Caco-2 (cell line): ENCODE measurements at regions not wholly inside any gene's neighbourhood (a gene's known extent, or its start where the extent isn't known, plus 50 kb on each side); places are given as distances from the start of the nearest gene placed in this dataset.
A peak's percentile ranks its signal among the peaks of the same experiment; 100 is the strongest.

Experiments used
- BruUV-seq: library from RNA; stranded (reverse); fragments of 400-500 nt; replicated peaks from 2 replicates; lab custom pipeline; 2021; lab: Mats Ljungman, UMichigan
- CTCF ChIA-PET: fragments of 300-600 bp; sonication (Branson Sonifier 250); formaldehyde crosslinking; loops from one replicate; lab custom pipeline; 2022; ENCODE audit warnings: antibody characterized with exemption; lab: Charles Lee
- POLR2A ChIA-PET: fragments of 300-600 bp; sonication (Branson Sonifier 250); formaldehyde crosslinking; loops from one replicate; lab custom pipeline; 2022; ENCODE audit warnings: antibody characterized with exemption; lab: Charles Lee
- DNase-seq, 2 experiments: peaks; one replicate each; pipeline versions ENCODE4 v3.0.0 to v3.0.0-alpha.2; 2020 to 2022
- H3K27me3 ChIP-seq: replicated peaks from 2 replicates; pipeline ENCODE4 v1.6.0; 2011; ENCODE audit warnings: low read length; ENCODE audit not compliant: control insufficient read depth, insufficient read depth
- H3K36me3 ChIP-seq: 2 replicates; pipeline ENCODE4 v1.5.1; 2011; ENCODE audit warnings: low read length; ENCODE audit not compliant: control insufficient read depth, insufficient read depth
- H3K4me1 ChIP-seq: fragments of 250-450 bp; sonication (Bioruptor Pico); 2 replicates; pipeline ENCODE4 v1.5.1; 2020; ENCODE audit warnings: mild to moderate bottlenecking
- H3K4me3 ChIP-seq: 2 replicates; pipeline ENCODE4 v1.5.1; 2011; ENCODE audit warnings: low read depth, mild to moderate bottlenecking, control low read depth, low read length
- H3K9me3 ChIP-seq: fragments of 250-450 bp; sonication (Bioruptor Pico); 2 replicates; pipeline ENCODE4 v1.5.1; 2020; ENCODE audit warnings: mild to moderate bottlenecking, moderate library complexity
- H3K27ac Mint-ChIP-seq: one replicate; pipeline ENCODE4 v1.8.0; 2022; ENCODE audit warnings: mixed read lengths; ENCODE audit not compliant: unreplicated experiment
- H3K27me3 Mint-ChIP-seq: one replicate; pipeline ENCODE4 v1.8.0; 2022; ENCODE audit warnings: mixed read lengths; ENCODE audit not compliant: insufficient read depth, unreplicated experiment
- H3K36me3 Mint-ChIP-seq: one replicate; pipeline ENCODE4 v1.8.0; 2022; ENCODE audit warnings: mild to moderate bottlenecking, mixed read lengths; ENCODE audit not compliant: insufficient read depth, unreplicated experiment
- H3K4me1 Mint-ChIP-seq: one replicate; pipeline ENCODE4 v1.8.0; 2022; ENCODE audit warnings: low read depth, mixed read lengths; ENCODE audit not compliant: unreplicated experiment
- H3K4me3 Mint-ChIP-seq: one replicate; pipeline ENCODE4 v1.8.0; 2022; ENCODE audit warnings: mild to moderate bottlenecking, moderate library complexity, mixed read lengths; ENCODE audit not compliant: unreplicated experiment
- H3K9me3 Mint-ChIP-seq: one replicate; pipeline ENCODE4 v1.8.0; 2022; ENCODE audit warnings: mixed read lengths; ENCODE audit not compliant: unreplicated experiment
- CTCF ChIP-seq, 2 experiments: fragments of 200-600 bp in 1 of 2; IDR thresholded peaks; 1 replicate in 1 of 2; 2 replicates in 1 of 2; pipeline versions ENCODE4 v1.5.1 to v1.8.0; 2011 to 2022; ENCODE audit warnings: antibody characterized with exemption in 1 of 2, control low read depth in 1 of 2, inconsistent platforms in 1 of 2, low read depth in 1 of 2, low read length in 1 of 2, mild to moderate bottlenecking in 1 of 2, moderate library complexity in 1 of 2; ENCODE audit not compliant: insufficient read depth in 1 of 2, severe bottlenecking in 1 of 2, unreplicated experiment in 1 of 2
- intact Hi-C: fragments of 100-400 bp; cut with micrococcal nuclease; formaldehyde crosslinking; loops from one replicate; pipeline ENCODE4 v1.10.0; 2022; ENCODE audit not compliant: unreplicated experiment

GRCh38 chr2:138274421-138275291 is 226.9 kb upstream of the SPOPL start:
- Mint-ChIP-seq H3K4me3 (no peak overlapping the region), H3K9me3 (peaks cover 6% of the 10 kb centered on the region), H3K27ac (peak overlapping the region; percentile 86), H3K27me3 (no peaks in the 10 kb centered on the region), H3K4me1 (peaks cover 29% of the 10 kb centered on the region), H3K36me3 (no peaks in the 10 kb centered on the region)
- intact Hi-C loops, result loop anchor here (10.0 kb wide), 2 partner anchors 330 to 450 kb away; no protein-coding TSS in a partner anchor
- Histone ChIP-seq H3K9me3 (no peaks in the 10 kb centered on the region), H3K27me3 (no peaks in the 10 kb centered on the region), H3K4me1 (peaks cover 49% of the 10 kb centered on the region), H3K36me3 (no peaks in the 10 kb centered on the region), H3K4me3 (no peak overlapping the region)
- BruUV-seq, result no TSS peak
- POLR2A ChIA-PET, result interaction anchor here (0.7 kb wide), 1 partner anchor 311 kb away, joined by 3 read pairs; the partner anchor contains the start of gene HNMT
- DNase-seq, result no peak
- CTCF ChIA-PET, result no interaction called here
- no peak for TF ChIP-seq CTCF (IDR thresholded peaks at IDR 0.05; ENCODE audit: insufficient read depth in 1 of 2, low read depth in 1 of 2, low read length in 1 of 2, severe bottlenecking in 1 of 2, unreplicated experiment in 1 of 2)

GRCh38 chr2:138275292-138275690 is 226.3 kb upstream of the SPOPL start:
- ChIA-PET CTCF (no interaction called here), POLR2A (interaction anchor here (0.7 kb wide), 1 partner anchor 311 kb away, joined by 3 read pairs; the partner anchor contains the start of gene HNMT)
- no peaks in the 10 kb centered on the region for H3K9me3 ChIP-seq
- peaks cover 49% of the 10 kb centered on the region for H3K4me1 ChIP-seq
- peak overlapping the region; percentile 46 for H3K4me3 Mint-ChIP-seq
- no peaks in the 10 kb centered on the region for H3K36me3 ChIP-seq
- DNase-seq, result no peak
- H3K9me3 Mint-ChIP-seq, result peaks cover 6% of the 10 kb centered on the region
- H3K4me3 ChIP-seq, result no peak overlapping the region
- TF ChIP-seq CTCF (IDR thresholded peaks at IDR 0.05; ENCODE audit: insufficient read depth in 1 of 2, low read depth in 1 of 2, low read length in 1 of 2, severe bottlenecking in 1 of 2, unreplicated experiment in 1 of 2), result no peak
- H3K27me3 Mint-ChIP-seq, result no peaks in the 10 kb centered on the region
- peak overlapping the region; percentile 86 for H3K27ac Mint-ChIP-seq
- intact Hi-C loops, result loop anchor here (10.0 kb wide), 2 partner anchors 330 to 450 kb away; no protein-coding TSS in a partner anchor
- no peaks in the 10 kb centered on the region for H3K36me3 Mint-ChIP-seq
- peaks cover 29% of the 10 kb centered on the region for H3K4me1 Mint-ChIP-seq
- BruUV-seq, result no TSS peak
- H3K27me3 ChIP-seq, result no peaks in the 10 kb centered on the region

GRCh38 chr2:138275881-138276280 is 225.7 kb upstream of the SPOPL start:
- POLR2A ChIA-PET, result no interaction called here
- no peak for TF ChIP-seq CTCF (IDR thresholded peaks at IDR 0.05; ENCODE audit: insufficient read depth in 1 of 2, low read depth in 1 of 2, low read length in 1 of 2, severe bottlenecking in 1 of 2, unreplicated experiment in 1 of 2)
- H3K4me3 ChIP-seq, result no peak overlapping the region
- H3K27me3 ChIP-seq, result no peaks in the 10 kb centered on the region
- intact Hi-C loops, result loop anchor here (10.0 kb wide), 2 partner anchors 331 to 449 kb away; no protein-coding TSS in a partner anchor
- Mint-ChIP-seq H3K36me3 (no peaks in the 10 kb centered on the region), H3K27me3 (no peaks in the 10 kb centered on the region), H3K4me3 (peak overlapping the region; percentile 46), H3K4me1 (peaks cover 29% of the 10 kb centered on the region), H3K9me3 (peaks cover 6% of the 10 kb centered on the region), H3K27ac (peak overlapping the region; percentile 86)
- BruUV-seq, result no TSS peak
- no peak for DNase-seq
- peaks cover 49% of the 10 kb centered on the region for H3K4me1 ChIP-seq
- CTCF ChIA-PET, result no interaction called here
- H3K36me3 ChIP-seq, result no peaks in the 10 kb centered on the region
- no peaks in the 10 kb centered on the region for H3K9me3 ChIP-seq
